Loucy (cell line): ENCODE measurements at regions not wholly inside any gene's neighbourhood (a gene's known extent, or its start where the extent isn't known, plus 50 kb on each side); places are given as distances from the start of the nearest gene placed in this dataset.

Source experiments
- H2AFZ ChIP-seq: fragments of 200-600 bp; sonication (generic); 2 replicates; pipeline ENCODE4 v1.6.0; 2016; ENCODE audit warnings: antibody characterized with exemption, mild to moderate bottlenecking, low read length, moderate library complexity
- H3F3A ChIP-seq: fragments of 200-600 bp; 2 replicates; pipeline ENCODE4 v1.6.0; 2016; ENCODE audit warnings: antibody characterized with exemption, low read depth, mild to moderate bottlenecking
- H3K27me3 ChIP-seq: fragments of 200-600 bp; sonication (generic); 2 replicates; pipeline ENCODE4 v1.6.1; 2014; ENCODE audit warnings: low read length, mild to moderate bottlenecking; ENCODE audit not compliant: insufficient read depth, poor library complexity, severe bottlenecking
- H3K36me3 ChIP-seq: fragments of 200-600 bp; sonication (generic); 2 replicates; pipeline ENCODE4 v1.6.1; 2016; ENCODE audit warnings: low read length; ENCODE audit not compliant: insufficient read depth
- H3K4me1 ChIP-seq: fragments of 200-600 bp; sonication (generic); 2 replicates; pipeline ENCODE4 v1.5.1; 2014; ENCODE audit warnings: low read length, mild to moderate bottlenecking; ENCODE audit not compliant: insufficient read depth, poor library complexity, severe bottlenecking
- H3K4me2 ChIP-seq: fragments of 200-600 bp; sonication (generic); 2 replicates; pipeline ENCODE4 v1.6.0; 2014; ENCODE audit warnings: antibody characterized with exemption, low read length, low read depth, mild to moderate bottlenecking; ENCODE audit not compliant: poor library complexity, severe bottlenecking
- H3K4me3 ChIP-seq: fragments of 200-600 bp; sonication (generic); 2 replicates; pipeline ENCODE4 v1.5.1; 2014; ENCODE audit warnings: low read length, mild to moderate bottlenecking, mixed read lengths; ENCODE audit not compliant: poor library complexity, severe bottlenecking
- H3K79me2 ChIP-seq: fragments of 200-600 bp; sonication (generic); 2 replicates; pipeline ENCODE4 v1.6.1; 2014; ENCODE audit warnings: low read length; ENCODE audit not compliant: insufficient read depth
- H3K9ac ChIP-seq: fragments of 200-600 bp; sonication (generic); 2 replicates; pipeline ENCODE4 v1.6.0; 2014; ENCODE audit warnings: mild to moderate bottlenecking, low read depth, low read length, moderate library complexity; ENCODE audit not compliant: poor library complexity, severe bottlenecking
- H3K9me2 ChIP-seq: fragments of 200-600 bp; sonication (generic); replicated peaks from 2 replicates; pipeline ENCODE4 v1.6.1; 2016; ENCODE audit warnings: low read depth, low read length, mixed read lengths
- H3K9me3 ChIP-seq: fragments of 200-600 bp; sonication (generic); 2 replicates; pipeline ENCODE4 v1.6.1; 2014; ENCODE audit warnings: mild to moderate bottlenecking, antibody characterized with exemption, low read length, low read depth; ENCODE audit not compliant: insufficient read depth
- H4K20me1 ChIP-seq: fragments of 200-600 bp; sonication (generic); 2 replicates; pipeline ENCODE4 v1.6.0; 2014; ENCODE audit warnings: antibody characterized with exemption, low read length, mild to moderate bottlenecking; ENCODE audit not compliant: insufficient read depth, poor library complexity, severe bottlenecking
- CTCF ChIP-seq: fragments of 200-600 bp; sonication (generic); conservative IDR thresholded peaks from 2 replicates; pipeline ENCODE4 v1.5.1; 2014; ENCODE audit warnings: mild to moderate bottlenecking, antibody characterized with exemption, low read length
- EZH2phosphoT487 ChIP-seq: fragments of 200-600 bp; IDR thresholded peaks from 2 replicates; pipeline ENCODE4 v1.6.1; 2018; ENCODE audit warnings: antibody characterized with exemption, mild to moderate bottlenecking, moderate library complexity, borderline replicate concordance

- no peaks in the 10 kb centered on the region for H3K9me3 ChIP-seq
- H3K79me2 ChIP-seq, result no peaks in the 10 kb centered on the region
- no peak overlapping the region for H3K9ac ChIP-seq
- H3K4me3 ChIP-seq, result no peak overlapping the region
- H3K27me3 ChIP-seq, result no peaks in the 10 kb centered on the region
- no peaks in the 10 kb centered on the region for H3K36me3 ChIP-seq
- H4K20me1 ChIP-seq, result no peaks in the 10 kb centered on the region
- H2AFZ ChIP-seq, result no peak overlapping the region
- H3K4me1 ChIP-seq, result no peaks in the 10 kb centered on the region
- H3K4me2 ChIP-seq, result no peak overlapping the region
- no peaks in the 10 kb centered on the region for H3K9me2 ChIP-seq
- no peaks in the 10 kb centered on the region for H3F3A ChIP-seq
- TF ChIP-seq EZH2phosphoT487 (no peak), CTCF (no peak)
Observed at GRCh38 chr13:86933676-86934075, 737.5 kb upstream of the SLITRK5 start.

- Histone ChIP-seq H3F3A (no peaks in the 10 kb centered on the region), H4K20me1 (no peaks in the 10 kb centered on the region), H3K4me3 (no peak overlapping the region), H3K9me2 (no peaks in the 10 kb centered on the region), H2AFZ (no peak overlapping the region), H3K27me3 (no peaks in the 10 kb centered on the region), H3K9me3 (no peaks in the 10 kb centered on the region), H3K79me2 (no peaks in the 10 kb centered on the region), H3K9ac (no peak overlapping the region), H3K4me1 (no peaks in the 10 kb centered on the region), H3K4me2 (no peak overlapping the region), H3K36me3 (no peaks in the 10 kb centered on the region)
- TF ChIP-seq EZH2phosphoT487 (no peak), CTCF (no peak)
Observed at GRCh38 chr13:86937316-86937715, 733.9 kb upstream of the SLITRK5 start.

- no peaks in the 10 kb centered on the region for H3F3A ChIP-seq
- no peak for TF ChIP-seq EZH2phosphoT487
- no peak for TF ChIP-seq CTCF
- H3K27me3 ChIP-seq, result no peaks in the 10 kb centered on the region
- H4K20me1 ChIP-seq, result no peaks in the 10 kb centered on the region
- no peaks in the 10 kb centered on the region for H3K36me3 ChIP-seq
- no peak overlapping the region for H3K4me2 ChIP-seq
- H3K4me3 ChIP-seq, result no peak overlapping the region
- H3K79me2 ChIP-seq, result no peaks in the 10 kb centered on the region
- no peak overlapping the region for H3K9ac ChIP-seq
- H3K4me1 ChIP-seq, result no peaks in the 10 kb centered on the region
- no peaks in the 10 kb centered on the region for H3K9me3 ChIP-seq
- no peak overlapping the region for H2AFZ ChIP-seq
- no peaks in the 10 kb centered on the region for H3K9me2 ChIP-seq
Observed at GRCh38 chr13:86945584-86945983, 725.6 kb upstream of the SLITRK5 start.
